Naive thymus-derived CD8-positive, alpha-beta T cell (primary cell): ENCODE measurements at regions not wholly inside any gene's neighbourhood (a gene's known extent, or its start where the extent isn't known, plus 50 kb on each side); places are given as distances from the start of the nearest gene placed in this dataset.

Source experiments
- ATAC-seq, 2 donors: fragments of 150-1000 bp; cut with Tn5 transposase in 1 of 2; sonication (Bioruptor Pico), chemical (Tn5 transposase) in 1 of 2; 1 replicate in 1 of 2; 2 replicates in 1 of 2; pipeline ENCODE4 v1.10.0; 2021; ENCODE audit warnings: mild to moderate bottlenecking in 2 of 2, moderate library complexity in 2 of 2
- POLR2A ChIA-PET: fragments of 350-600 bp; sonication (Branson Sonifier 250); formaldehyde crosslinking; loops from one replicate; lab custom pipeline; 2021; ENCODE audit warnings: antibody characterized with exemption; lab: Charles Lee
- DNase-seq, 10 donors: peaks; one replicate each; pipeline versions ENCODE4 v3.0.0 to v3.0.0-alpha.2; 2020 to 2022
- H3K27ac Mint-ChIP-seq, 10 donors: one replicate each; pipeline ENCODE4 v1.8.0; 2020 to 2022; ENCODE audit warnings: mild to moderate bottlenecking in 10 of 10, mixed read lengths in 10 of 10, moderate library complexity in 4 of 10, inconsistent platforms in 1 of 10
- H3K27me3 Mint-ChIP-seq, 5 donors: one replicate each; pipeline ENCODE4 v1.8.0; 2021 to 2022; ENCODE audit warnings: mixed read lengths in 5 of 5
- H3K36me3 Mint-ChIP-seq, 3 donors: one replicate each; pipeline ENCODE4 v1.8.0; 2020 to 2022; ENCODE audit warnings: mixed read lengths in 3 of 3, mild to moderate bottlenecking in 2 of 3, inconsistent platforms in 1 of 3
- H3K4me1 Mint-ChIP-seq, 4 donors: one replicate each; pipeline ENCODE4 v1.8.0; 2021 to 2022; ENCODE audit warnings: mixed read lengths in 4 of 4
- H3K4me3 Mint-ChIP-seq, 10 donors: one replicate each; pipeline ENCODE4 v1.8.0; 2020 to 2022; ENCODE audit warnings: mild to moderate bottlenecking in 10 of 10, mixed read lengths in 10 of 10, moderate library complexity in 6 of 10, inconsistent platforms in 1 of 10
- H3K9me3 Mint-ChIP-seq, 9 donors: one replicate each; pipeline ENCODE4 v1.8.0; 2020 to 2022; ENCODE audit warnings: mixed read lengths in 9 of 9, mild to moderate bottlenecking in 3 of 9, inconsistent platforms in 1 of 9, moderate library complexity in 1 of 9

DNA sequence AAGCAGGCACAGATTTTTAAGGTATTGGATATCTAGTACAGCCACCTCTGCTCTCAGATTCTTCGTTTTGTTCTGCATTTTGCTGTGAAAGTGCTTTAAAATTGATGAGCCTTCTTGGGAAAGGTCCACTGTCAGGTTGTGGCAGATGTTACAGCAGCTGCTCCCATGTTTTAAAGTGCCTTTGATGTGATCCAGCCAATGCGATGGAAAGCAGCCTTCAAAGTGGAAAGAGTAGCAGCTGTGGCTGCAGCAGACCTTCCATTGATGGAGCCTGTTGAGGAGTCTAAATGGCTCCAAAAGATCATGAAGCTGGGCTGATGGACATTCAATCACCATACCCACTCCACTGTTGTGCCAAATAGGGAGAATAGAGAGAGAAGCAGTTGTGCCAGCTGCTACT is 816.9 kb downstream of the PLA2G4A start:
- no peak for ATAC-seq

DNA sequence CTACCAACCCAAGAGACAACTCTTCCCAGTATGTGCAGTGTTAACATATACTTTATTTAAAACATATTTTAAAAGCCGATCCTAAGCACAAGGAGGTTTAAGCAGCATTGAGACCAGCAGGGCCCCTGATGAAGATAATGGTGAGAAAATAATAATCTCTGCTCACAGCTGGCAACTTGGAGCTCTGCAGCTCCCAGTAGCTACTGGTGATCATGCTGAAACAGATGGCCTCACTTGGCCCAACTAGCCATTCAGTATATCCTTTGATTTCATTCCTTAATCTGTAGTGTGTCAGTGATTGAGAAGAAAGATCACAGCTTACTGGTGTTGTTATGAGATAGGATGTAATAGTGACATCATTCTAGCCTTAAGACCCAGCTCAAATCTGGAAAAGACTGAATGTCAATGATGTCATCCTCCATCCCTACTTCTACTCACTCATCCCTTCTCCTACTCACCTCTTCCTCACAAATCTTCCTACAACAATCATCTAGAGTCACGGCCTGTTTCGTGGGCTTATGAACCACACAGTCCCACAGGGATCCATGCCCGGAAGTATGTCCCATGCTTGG is 817.9 kb downstream of the PLA2G4A start:
- Mint-ChIP-seq H3K27ac (no peak overlapping the region), H3K4me1 (no peaks in the 10 kb centered on the region), H3K4me3 (no peak overlapping the region), H3K27me3 (no peaks in the 10 kb centered on the region), H3K9me3 (peaks cover 0 to 4% (median 0%) of the 10 kb centered on the region in 9 donors), H3K36me3 (no peaks in the 10 kb centered on the region)
- DNase-seq (no peak), ATAC-seq (no peak)
- POLR2A ChIA-PET: no interaction called here

More for the DNA sequence above, 816.9 kb downstream of the PLA2G4A start:
- Mint-ChIP-seq H3K27ac (no peak overlapping the region), H3K4me1 (no peaks in the 10 kb centered on the region), H3K36me3 (no peaks in the 10 kb centered on the region), H3K9me3 (peaks cover 0 to 4% (median 2%) of the 10 kb centered on the region in 9 donors), H3K4me3 (no peak overlapping the region), H3K27me3 (no peaks in the 10 kb centered on the region)
- POLR2A ChIA-PET: no interaction called here
- no peak for DNase-seq

- no peak for DNase-seq
- H3K4me1 Mint-ChIP-seq: no peaks in the 10 kb centered on the region
- H3K36me3 Mint-ChIP-seq: no peaks in the 10 kb centered on the region
- no peak overlapping the region for H3K4me3 Mint-ChIP-seq
- no peak for ATAC-seq
- H3K9me3 Mint-ChIP-seq: peaks cover 0 to 4% (median 0%) of the 10 kb centered on the region in 9 donors
- H3K27ac Mint-ChIP-seq: no peak overlapping the region
- H3K27me3 Mint-ChIP-seq: no peaks in the 10 kb centered on the region
- POLR2A ChIA-PET: no interaction called here
Measured at GRCh38 chr1:187648091-187648490, 819.3 kb downstream of the PLA2G4A start.

DNA sequence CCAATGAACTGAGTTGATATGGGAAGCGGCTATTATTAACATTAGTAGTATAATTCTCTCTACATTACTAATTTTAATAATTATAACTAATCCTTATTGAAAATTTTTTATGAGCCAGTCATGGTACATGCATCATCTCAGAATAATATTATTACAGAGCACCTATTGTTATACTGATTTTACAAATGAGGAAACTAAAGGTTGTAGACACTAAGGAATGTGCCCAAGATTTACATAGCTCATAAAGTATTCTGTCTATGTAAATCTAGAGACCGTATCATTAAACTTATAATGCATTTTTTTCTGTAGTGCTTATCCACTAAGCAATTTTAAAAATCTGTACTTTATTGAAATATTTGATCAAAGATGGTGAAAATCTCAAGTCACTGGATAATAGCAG is 825.9 kb downstream of the PLA2G4A start:
- POLR2A ChIA-PET: no interaction called here
- no peaks in the 10 kb centered on the region for H3K36me3 Mint-ChIP-seq
- no peaks in the 10 kb centered on the region for H3K4me1 Mint-ChIP-seq
- DNase-seq (no peak), ATAC-seq (no peak)
- no peak overlapping the region for H3K4me3 Mint-ChIP-seq
- H3K27me3 Mint-ChIP-seq: peaks cover 0 to 2% (median 0%) of the 10 kb centered on the region in 5 donors
- H3K27ac Mint-ChIP-seq: no peak overlapping the region
- peaks cover 0 to 5% (median 0%) of the 10 kb centered on the region in 9 donors for H3K9me3 Mint-ChIP-seq

GRCh38 chr1:187655104-187655503 is 826.4 kb downstream of the PLA2G4A start:
- no peak overlapping the region for H3K27ac Mint-ChIP-seq
- no peak overlapping the region for H3K4me3 Mint-ChIP-seq
- DNase-seq (no peak), ATAC-seq (no peak)
- H3K36me3 Mint-ChIP-seq: no peaks in the 10 kb centered on the region
- no peaks in the 10 kb centered on the region for H3K4me1 Mint-ChIP-seq
- peaks cover 0 to 2% (median 0%) of the 10 kb centered on the region in 5 donors for H3K27me3 Mint-ChIP-seq
- peaks cover 0 to 7% (median 0%) of the 10 kb centered on the region in 9 donors for H3K9me3 Mint-ChIP-seq
- POLR2A ChIA-PET: no interaction called here

- H3K9me3 Mint-ChIP-seq: peaks cover 0 to 5% (median 2%) of the 10 kb centered on the region in 9 donors
- H3K27me3 Mint-ChIP-seq: no peaks in the 10 kb centered on the region
- no peak overlapping the region for H3K27ac Mint-ChIP-seq
- no peak for ATAC-seq
- POLR2A ChIA-PET: no interaction called here
- H3K4me3 Mint-ChIP-seq: no peak overlapping the region
- DNase-seq: no peak
- no peaks in the 10 kb centered on the region for H3K4me1 Mint-ChIP-seq
- no peaks in the 10 kb centered on the region for H3K36me3 Mint-ChIP-seq
Measured at GRCh38 chr1:187665483-187665882, 836.7 kb downstream of the PLA2G4A start.

DNA sequence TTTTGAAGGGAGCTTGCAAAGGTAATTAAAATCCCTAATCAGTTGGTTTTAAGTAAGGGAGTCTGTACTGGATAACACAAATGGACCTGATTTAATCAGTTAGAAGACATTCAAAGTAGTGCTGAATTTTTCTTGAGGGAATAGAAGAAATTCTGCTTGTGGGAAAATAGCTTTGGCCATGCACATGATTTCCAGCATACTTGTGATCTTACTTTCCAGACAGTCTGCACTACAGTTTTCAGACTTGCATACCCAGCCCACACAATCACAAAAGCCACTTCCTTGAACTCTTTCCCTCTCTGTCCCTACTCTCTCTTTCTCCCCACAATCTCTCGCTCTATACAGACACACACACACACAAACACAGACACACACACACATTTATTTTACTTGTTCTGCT is 852.1 kb downstream of the PLA2G4A start:
- DNase-seq (no peak), ATAC-seq (no peak)
- Mint-ChIP-seq H3K4me1 (no peaks in the 10 kb centered on the region), H3K4me3 (no peak overlapping the region), H3K27me3 (no peaks in the 10 kb centered on the region), H3K36me3 (no peaks in the 10 kb centered on the region), H3K27ac (no peak overlapping the region), H3K9me3 (peaks cover 0 to 16% (median 4%) of the 10 kb centered on the region in 9 donors)
- POLR2A ChIA-PET: no interaction called here

- no peak for DNase-seq
Measured at GRCh38 chr1:187682112-187682511, 853.4 kb downstream of the PLA2G4A start.

GRCh38 chr1:187685333-187685732 is 856.6 kb downstream of the PLA2G4A start:
- DNase-seq (no peak), ATAC-seq (no peak)
- POLR2A ChIA-PET: no interaction called here
- H3K36me3 Mint-ChIP-seq: no peaks in the 10 kb centered on the region
- no peak overlapping the region for H3K27ac Mint-ChIP-seq
- H3K27me3 Mint-ChIP-seq: no peaks in the 10 kb centered on the region
- no peak overlapping the region for H3K4me3 Mint-ChIP-seq
- H3K9me3 Mint-ChIP-seq: peaks cover 0 to 18% (median 6%) of the 10 kb centered on the region in 9 donors
- H3K4me1 Mint-ChIP-seq: no peaks in the 10 kb centered on the region

More at GRCh38 chr1:187682112-187682511, 853.4 kb downstream of the PLA2G4A start:
- POLR2A ChIA-PET: no interaction called here
- Mint-ChIP-seq H3K27me3 (no peaks in the 10 kb centered on the region), H3K4me3 (no peak overlapping the region), H3K36me3 (no peaks in the 10 kb centered on the region), H3K9me3 (peaks cover 0 to 16% (median 4%) of the 10 kb centered on the region in 9 donors), H3K4me1 (no peaks in the 10 kb centered on the region), H3K27ac (no peak overlapping the region)
- ATAC-seq: no peak

DNA sequence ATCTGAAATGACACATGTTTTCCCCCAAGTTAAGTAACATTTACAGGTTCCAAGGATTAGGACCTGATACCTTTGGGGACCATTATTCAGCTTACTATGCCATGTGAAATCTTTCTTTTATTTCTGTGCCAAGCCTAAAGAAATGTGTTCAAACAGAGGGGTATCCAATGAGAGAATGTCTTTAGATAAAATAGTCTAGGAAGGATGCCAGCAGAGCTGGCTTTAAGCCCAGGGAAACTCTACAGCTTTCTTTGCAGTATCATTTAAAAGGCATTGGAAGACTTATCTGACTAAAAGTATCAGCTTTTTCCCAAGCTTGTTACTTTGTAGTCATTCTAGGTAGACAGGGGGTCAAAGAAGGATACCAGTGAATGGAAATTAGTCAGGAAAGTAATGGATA is 860.4 kb downstream of the PLA2G4A start:
- DNase-seq (no peak), ATAC-seq (no peak)
- POLR2A ChIA-PET: no interaction called here
- no peaks in the 10 kb centered on the region for H3K36me3 Mint-ChIP-seq
- H3K4me1 Mint-ChIP-seq: no peaks in the 10 kb centered on the region
- no peak overlapping the region for H3K4me3 Mint-ChIP-seq
- H3K27me3 Mint-ChIP-seq: no peaks in the 10 kb centered on the region
- H3K9me3 Mint-ChIP-seq: peaks cover 0 to 18% (median 4%) of the 10 kb centered on the region in 9 donors
- H3K27ac Mint-ChIP-seq: no peak overlapping the region

- no peaks in the 10 kb centered on the region for H3K4me1 Mint-ChIP-seq
- H3K9me3 Mint-ChIP-seq: peaks cover 0 to 19% (median 7%) of the 10 kb centered on the region in 9 donors
- H3K4me3 Mint-ChIP-seq: no peak overlapping the region
- no peak for ATAC-seq
- no peaks in the 10 kb centered on the region for H3K27me3 Mint-ChIP-seq
- no peak overlapping the region for H3K27ac Mint-ChIP-seq
- H3K36me3 Mint-ChIP-seq: no peaks in the 10 kb centered on the region
- POLR2A ChIA-PET: no interaction called here
- no peak for DNase-seq
Measured at GRCh38 chr1:187691439-187691838, 862.7 kb downstream of the PLA2G4A start.

DNA sequence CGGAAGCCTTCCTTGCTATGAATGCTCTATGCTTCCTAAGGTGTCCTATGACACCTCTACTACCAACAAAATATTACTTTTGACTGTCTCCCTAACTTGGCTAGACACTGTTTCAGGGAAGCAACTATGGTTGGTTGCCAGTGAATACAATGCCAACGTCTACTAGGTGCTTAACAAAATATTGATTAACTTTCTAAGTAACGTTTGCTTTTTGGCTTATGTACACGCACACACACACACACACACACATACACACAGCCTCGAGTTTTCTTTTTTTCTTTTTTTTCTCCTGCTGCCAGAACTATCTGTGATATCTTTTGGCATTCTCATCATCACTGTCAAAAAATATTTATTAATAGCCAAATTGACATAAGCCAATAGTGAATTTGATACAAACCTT is 864.0 kb downstream of the PLA2G4A start:
- ATAC-seq (no peak), DNase-seq (no peak)
- POLR2A ChIA-PET: no interaction called here
- Mint-ChIP-seq H3K9me3 (peaks cover 0 to 19% (median 7%) of the 10 kb centered on the region in 9 donors), H3K4me1 (no peaks in the 10 kb centered on the region), H3K4me3 (no peak overlapping the region), H3K27me3 (no peaks in the 10 kb centered on the region), H3K36me3 (no peaks in the 10 kb centered on the region), H3K27ac (no peak overlapping the region)

GRCh38 chr1:187696073-187696472 is 867.3 kb downstream of the PLA2G4A start:
- ATAC-seq: no peak
- no peak overlapping the region for H3K27ac Mint-ChIP-seq
- no peaks in the 10 kb centered on the region for H3K36me3 Mint-ChIP-seq
- POLR2A ChIA-PET: no interaction called here
- H3K4me3 Mint-ChIP-seq: no peak overlapping the region
- no peak for DNase-seq
- peaks cover 0 to 20% (median 0%) of the 10 kb centered on the region in 9 donors for H3K9me3 Mint-ChIP-seq
- no peaks in the 10 kb centered on the region for H3K4me1 Mint-ChIP-seq
- no peaks in the 10 kb centered on the region for H3K27me3 Mint-ChIP-seq
